ENCODE measurements at regions not wholly inside any gene's neighbourhood (a gene's known extent, or its start where the extent isn't known, plus 50 kb on each side); places are given as distances from the start of the nearest gene placed in this dataset.
"Not testable (repeated sequence)": the region's sequence is repeated elsewhere in the genome, so short reads cannot be mapped to it uniquely, and the experiment has no call there.

DNA sequence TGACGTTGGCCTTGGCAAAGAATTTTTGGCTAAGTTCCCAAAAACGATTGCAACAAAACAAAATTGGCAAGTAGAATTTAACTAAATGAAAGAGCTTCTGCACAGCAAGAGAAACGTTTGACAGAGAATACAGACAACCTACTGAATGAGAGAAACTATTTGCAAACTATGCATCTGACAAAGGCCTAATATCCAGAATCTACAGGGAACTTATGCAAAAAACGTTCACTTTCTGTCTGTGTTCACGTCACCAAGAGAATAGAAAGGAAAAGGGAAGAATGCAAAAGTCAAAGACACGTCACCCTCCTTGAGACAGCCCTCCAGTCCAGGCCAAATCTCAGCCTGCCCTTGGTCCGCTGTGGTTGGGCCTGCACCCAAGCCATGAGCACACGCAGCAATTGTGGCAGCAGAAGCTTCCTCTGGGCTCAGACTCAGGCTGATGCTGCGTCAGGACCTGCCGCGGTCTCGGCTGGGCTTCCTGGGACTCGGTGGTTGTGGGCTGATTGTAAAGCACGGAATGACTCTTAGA, 106.6 kb upstream of the SAMD11 start:
- H3K14ac ChIP-seq (ENCODE audit: insufficient read length); H4K20me1 ChIP-seq (replicated peaks in 1 of 2; ENCODE audit: control insufficient read depth in 1 of 2, insufficient read depth in 2 of 2, low read length in 2 of 2); FAIRE-seq; H2AFZ ChIP-seq (ENCODE audit: low read length); H4K91ac ChIP-seq (replicated peaks; ENCODE audit: insufficient read length, low read length); H3K9ac ChIP-seq (replicated peaks in 1 of 4; ENCODE audit: extremely low read depth in 1 of 4, low read depth in 3 of 4, low read length in 3 of 4); H3K4me2 ChIP-seq (ENCODE audit: insufficient read depth in 1 of 2, low read depth in 2 of 2, low read length in 2 of 2); H3K4me1 ChIP-seq (replicated peaks in 1 of 4; ENCODE audit: control insufficient read depth in 3 of 4, insufficient read depth in 4 of 4, low read length in 3 of 4); H3K56ac ChIP-seq (replicated peaks; ENCODE audit: insufficient read length, low read depth, low read length); H3K9me3 ChIP-seq (ENCODE audit: insufficient read depth in 2 of 2, low read depth in 1 of 2, low read length in 1 of 2); H2BK15ac ChIP-seq (ENCODE audit: low read length); H2BK120ac ChIP-seq (replicated peaks; ENCODE audit: low read depth, low read length); H3K27me3 ChIP-seq (replicated peaks in 1 of 4; ENCODE audit: control insufficient read depth in 3 of 4, extremely low read depth in 1 of 4, insufficient read depth in 3 of 4, low read length in 3 of 4); H3K23me2 ChIP-seq (ENCODE audit: low read depth, low read length); H3K4ac ChIP-seq (replicated peaks; ENCODE audit: insufficient read length, low read depth, low read length); CTCF ChIA-PET (ENCODE audit: partially characterized antibody); H3K27ac ChIP-seq (ENCODE audit: low read depth, low read length); H3K23ac ChIP-seq (ENCODE audit: insufficient read length); H3K79me2 ChIP-seq (ENCODE audit: control insufficient read depth in 1 of 2, insufficient read depth in 2 of 2, low read length in 2 of 2); H3K4me3 ChIP-seq (ENCODE audit: extremely low read depth in 1 of 4, insufficient read depth in 2 of 4, low read depth in 3 of 4, low read length in 4 of 4); H2BK12ac ChIP-seq (ENCODE audit: low read depth, low read length); H2AK5ac ChIP-seq (ENCODE audit: low read depth, low read length); DNase-seq (ENCODE audit: low read depth in 1 of 2, low spot score in 2 of 2); H4K5ac ChIP-seq (ENCODE audit: insufficient read length, low read depth, low read length); H3K79me1 ChIP-seq (ENCODE audit: low read depth, low read length); H4K8ac ChIP-seq (ENCODE audit: extremely low read depth, insufficient read depth, low read length); H3K36me3 ChIP-seq (ENCODE audit: control insufficient read depth in 2 of 4, insufficient read depth in 4 of 4, low read length in 3 of 4); H2BK5ac ChIP-seq (ENCODE audit: low read depth, low read length); H2BK20ac ChIP-seq (ENCODE audit: low read length); POLR2A ChIA-PET (ENCODE audit: partially characterized antibody); H3K18ac ChIP-seq (ENCODE audit: extremely low read depth, low read length): not testable (repeated sequence)
- WGBS, 2 experiments (ENCODE audit: extremely low coverage in 1 of 2, insufficient coverage in 1 of 2, insufficient read length in 1 of 2, insufficient replicate concordance in 2 of 2, low coverage in 1 of 2, low lambda C conversion rate in 2 of 2, missing lambda C conversion rate in 1 of 2), result 71% methylated on average over 6 of the region's 14 CpGs; no CpG with 5 or more reads in 1 of the 2 experiments

Measured in H1 (cell line).